AG08395 (cell line): ENCODE measurements at regions not wholly inside any gene's neighbourhood (a gene's known extent, or its start where the extent isn't known, plus 50 kb on each side); places are given as distances from the start of the nearest gene placed in this dataset.
"Not testable (repeated sequence)": the region's sequence is repeated elsewhere in the genome, so short reads cannot be mapped to it uniquely, and the experiment has no call there.

Experiments
- DNase-seq: peaks from one replicate; pipeline ENCODE4 v3.0.0; 2012; ENCODE audit warnings: mixed read lengths, low spot score

- no peak for DNase-seq
Measured at GRCh38 chr7:26087321-26088091, 64.5 kb upstream of the NFE2L3 start.

- not testable (repeated sequence) for DNase-seq
Measured at GRCh38 chr7:26089469-26089868, 62.5 kb upstream of the NFE2L3 start.

- peak; percentile 73 for DNase-seq
Measured at GRCh38 chr7:26090927-26091519, 61.0 kb upstream of the NFE2L3 start.

GRCh38 chr7:26091933-26092332 is 60.1 kb upstream of the NFE2L3 start:
- no peak for DNase-seq

GRCh38 chr7:26093023-26093422 is 59.0 kb upstream of the NFE2L3 start:
- no peak for DNase-seq

GRCh38 chr7:26096136-26096535 is 55.9 kb upstream of the NFE2L3 start:
- DNase-seq = no peak

- no peak for DNase-seq
Measured at GRCh38 chr7:26097837-26098668, 53.9 kb upstream of the NFE2L3 start.

- DNase-seq = no peak
Measured at GRCh38 chr7:26099236-26099635, 52.8 kb upstream of the NFE2L3 start.

GRCh38 chr7:26100406-26101339 is 51.3 kb upstream of the NFE2L3 start:
- DNase-seq = no peak

- no peak for DNase-seq
Measured at GRCh38 chr7:26101361-26102151, 50.4 kb upstream of the NFE2L3 start.

- no peak for DNase-seq
Measured at GRCh38 chr7:26102176-26102575, 49.8 kb upstream of the NFE2L3 start.
